GM21723 (cell line): ENCODE measurements at regions not wholly inside any gene's neighbourhood (a gene's known extent, or its start where the extent isn't known, plus 50 kb on each side); places are given as distances from the start of the nearest gene placed in this dataset.
A peak's percentile ranks its signal among the peaks of the same experiment; 100 is the strongest.
"Not testable (repeated sequence)": the region's sequence is repeated elsewhere in the genome, so short reads cannot be mapped to it uniquely, and the experiment has no call there.

Experiments
- ATAC-seq: cut with Tn5 transposase; IDR thresholded peaks from one replicate; pipeline ENCODE4 v1.9.1; 2021; ENCODE audit warnings: mild to moderate bottlenecking, moderate library complexity; ENCODE audit not compliant: unreplicated experiment

- ATAC-seq, result no peak
Observed at GRCh38 chr2:221775096-221775495, 203.0 kb upstream of the EPHA4 start.

GRCh38 chr2:221774136-221774535, 202.0 kb upstream of the EPHA4 start:
- no peak for ATAC-seq

- ATAC-seq, result no peak
Observed at GRCh38 chr2:221771297-221771696, 199.2 kb upstream of the EPHA4 start.

GRCh38 chr2:221767106-221768012, 195.3 kb upstream of the EPHA4 start:
- ATAC-seq, result no peak

GRCh38 chr2:221762496-221762895, 190.4 kb upstream of the EPHA4 start:
- no peak for ATAC-seq

- ATAC-seq, result no peak
Observed at GRCh38 chr2:221761260-221761659, 189.2 kb upstream of the EPHA4 start.

GRCh38 chr2:221758076-221758475, 186.0 kb upstream of the EPHA4 start:
- ATAC-seq, result no peak

GRCh38 chr2:221753401-221753800, 181.3 kb upstream of the EPHA4 start:
- no peak for ATAC-seq

- ATAC-seq, result no peak
Observed at GRCh38 chr2:221752781-221753180, 180.7 kb upstream of the EPHA4 start.

- ATAC-seq, result no peak
Observed at GRCh38 chr2:221750316-221750715, 178.2 kb upstream of the EPHA4 start.

- ATAC-seq, result peak; percentile 82
Observed at GRCh38 chr2:221747289-221747972, 175.3 kb upstream of the EPHA4 start.

- no peak for ATAC-seq
Observed at GRCh38 chr2:221741496-221742211, 169.6 kb upstream of the EPHA4 start.

GRCh38 chr2:221731432-221732145, 159.5 kb upstream of the EPHA4 start:
- no peak for ATAC-seq

- no peak for ATAC-seq
Observed at GRCh38 chr2:221726894-221727513, 154.9 kb upstream of the EPHA4 start.

- no peak for ATAC-seq
Observed at GRCh38 chr2:221724631-221725203, 152.6 kb upstream of the EPHA4 start.

- ATAC-seq, result not testable (repeated sequence)
Observed at GRCh38 chr2:221724117-221724516, 152.0 kb upstream of the EPHA4 start.

GRCh38 chr2:221716426-221717303, 144.6 kb upstream of the EPHA4 start:
- ATAC-seq, result no peak

- ATAC-seq, result no peak
Observed at GRCh38 chr2:221715523-221716247, 143.6 kb upstream of the EPHA4 start.
